ENCODE measurements at regions not wholly inside any gene's neighbourhood (a gene's known extent, or its start where the extent isn't known, plus 50 kb on each side); places are given as distances from the start of the nearest gene placed in this dataset.

DNA sequence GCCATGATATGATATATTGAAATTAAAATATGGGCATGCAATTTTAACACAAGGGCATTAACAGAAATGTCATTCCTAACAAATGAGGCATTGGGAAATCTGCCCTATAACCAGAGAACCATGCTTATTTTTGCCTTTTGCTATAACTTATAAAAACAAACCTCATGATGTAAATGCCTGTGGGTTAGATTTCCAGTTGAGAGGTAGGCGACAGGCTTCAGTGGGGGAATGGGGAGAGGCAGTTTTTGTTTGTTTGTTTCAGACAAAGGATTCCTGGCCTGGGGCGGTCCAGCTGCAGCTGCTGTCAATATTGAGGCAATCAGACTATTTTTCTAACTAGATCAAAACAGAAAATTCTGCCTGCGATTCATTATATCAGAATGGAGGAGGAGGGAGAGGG, 490.4 kb upstream of the CFAP20DC start:
- DNase-seq: peak; percentile 37

GRCh38 chr3:59538753-59539432, 489.1 kb upstream of the CFAP20DC start:
- no peak for DNase-seq

DNA sequence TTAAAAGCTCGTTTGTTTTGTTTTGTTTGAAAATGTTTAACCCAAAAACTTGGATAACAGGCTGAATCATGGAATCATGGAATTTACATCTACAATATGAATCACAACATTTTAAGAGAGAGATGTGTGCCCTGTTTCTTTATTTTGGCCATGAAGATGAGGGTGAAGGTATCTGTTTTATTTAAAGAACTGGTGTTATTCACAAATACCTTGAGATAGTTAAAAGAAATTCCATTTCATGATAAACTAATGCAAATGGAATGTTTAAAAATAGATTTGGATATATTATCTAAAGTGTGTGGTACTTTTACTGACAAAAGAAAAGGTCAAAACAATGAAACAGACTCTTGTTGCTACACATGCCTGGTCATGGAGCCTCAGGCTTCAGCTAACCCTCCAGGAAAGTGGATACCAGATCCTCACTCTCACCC, 486.0 kb upstream of the CFAP20DC start:
- peak; percentile 7 for DNase-seq

GRCh38 chr3:59531994-59532393, 482.2 kb upstream of the CFAP20DC start:
- DNase-seq: no peak

DNA sequence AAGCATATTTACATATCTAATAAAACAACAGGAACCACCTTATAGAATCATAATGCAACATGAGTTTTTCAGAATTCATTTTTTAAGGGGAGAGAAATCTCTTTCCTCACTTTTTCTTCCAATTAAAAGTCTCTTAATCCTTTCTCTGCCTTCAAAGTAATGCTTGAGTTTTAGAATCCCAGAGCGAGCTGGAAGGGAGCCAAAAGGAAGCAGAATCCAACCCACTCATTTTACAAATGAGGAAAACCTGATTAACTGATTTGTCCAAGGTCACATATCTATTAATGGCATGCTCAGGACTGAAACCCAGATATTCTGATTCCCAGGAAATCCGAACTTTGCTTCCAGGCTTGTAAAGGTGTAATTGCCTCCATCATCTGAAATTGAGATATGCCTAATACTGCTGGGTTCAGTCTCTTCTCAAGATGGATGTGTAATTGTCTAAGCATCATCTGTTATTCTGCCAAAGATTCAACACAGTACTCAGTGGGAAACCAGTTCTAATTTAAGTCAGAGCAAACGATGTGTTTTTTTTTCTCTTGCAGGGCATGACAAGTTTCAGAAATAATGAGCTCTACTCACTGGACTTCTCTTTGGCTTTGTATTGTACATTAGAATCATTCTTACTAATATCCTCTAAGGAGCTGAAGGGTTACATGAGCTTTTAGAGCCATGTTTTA, 481.4 kb upstream of the CFAP20DC start:
- no peak for DNase-seq

GRCh38 chr3:59528251-59528650, 478.4 kb upstream of the CFAP20DC start:
- DNase-seq: no peak

DNA sequence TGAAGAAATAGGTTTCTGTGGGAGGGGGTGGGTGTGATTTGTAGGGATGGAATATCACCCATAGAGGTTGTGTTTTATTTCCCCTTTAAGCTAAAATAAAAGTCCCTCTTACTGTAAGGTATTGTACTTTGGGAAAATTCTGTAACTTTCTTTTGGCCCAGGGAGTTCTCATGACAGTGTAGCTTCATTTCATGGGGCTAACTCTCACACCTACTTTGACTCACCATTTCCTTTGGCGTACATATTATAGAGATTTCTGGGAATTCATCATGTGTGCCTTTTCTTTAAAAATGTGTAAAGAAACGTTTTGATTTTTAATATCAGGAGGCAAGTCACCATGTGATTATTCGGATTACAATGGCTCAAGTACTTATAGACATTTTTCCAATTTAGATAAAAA, 477.7 kb upstream of the CFAP20DC start:
- no peak for DNase-seq

GRCh38 chr3:59526999-59527398, 477.2 kb upstream of the CFAP20DC start:
- no peak for DNase-seq

DNA sequence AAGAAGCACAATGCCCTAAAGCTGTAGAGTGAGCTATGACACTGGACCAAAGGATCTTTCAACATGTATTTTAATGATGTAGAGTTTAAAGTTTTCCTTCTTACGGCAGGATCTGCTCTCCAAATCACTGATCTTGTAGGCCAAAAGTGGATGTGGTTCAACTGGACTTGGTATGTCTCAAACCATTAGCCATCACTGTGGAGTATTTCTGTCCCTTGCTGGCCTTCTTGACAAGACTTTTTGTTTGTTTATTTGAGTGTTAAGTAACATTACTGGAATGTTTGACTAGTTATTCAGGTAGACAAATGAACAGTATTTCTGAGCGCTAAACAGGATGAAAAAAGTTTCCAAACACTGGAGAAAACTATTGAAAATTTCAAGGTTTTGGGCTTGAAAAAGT, 472.7 kb upstream of the CFAP20DC start:
- DNase-seq: no peak

GRCh38 chr3:59519094-59519493, 469.3 kb upstream of the CFAP20DC start:
- DNase-seq: no peak

DNA sequence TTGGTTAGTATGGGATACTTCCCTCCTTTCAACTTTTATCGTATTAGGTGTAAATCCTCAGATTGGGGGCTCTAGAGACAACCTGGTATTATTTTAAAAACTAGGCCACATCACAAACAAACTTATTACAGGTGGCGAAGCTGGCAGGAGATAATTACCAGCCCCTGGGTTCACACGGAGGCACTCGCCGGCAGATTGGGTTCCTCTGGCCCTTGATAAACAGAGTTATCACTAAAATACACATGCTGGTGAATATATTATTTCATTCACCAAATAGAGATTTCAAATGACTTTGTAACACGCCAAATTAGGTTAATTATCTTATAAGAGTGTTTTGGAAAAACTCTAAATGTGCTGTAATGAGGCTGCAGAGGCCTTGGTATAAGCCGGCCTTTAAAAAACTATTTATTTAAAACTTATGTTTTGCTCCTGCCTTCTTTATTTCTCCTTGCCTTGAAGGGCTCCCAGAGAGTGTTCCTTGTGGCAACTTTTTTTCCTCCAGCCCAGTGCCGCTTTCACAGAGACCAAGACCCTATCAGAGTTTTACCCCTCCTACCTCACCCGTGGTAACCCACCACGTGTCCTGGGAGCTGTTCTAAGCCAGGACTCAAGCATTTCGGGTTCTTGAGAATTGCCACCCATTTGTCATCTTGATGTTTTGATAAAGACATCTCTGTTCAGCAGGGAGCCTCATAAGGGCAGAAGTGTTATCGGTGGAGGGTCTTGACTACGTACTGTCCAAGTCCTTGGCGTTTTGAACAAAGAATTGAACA, 468.6 kb upstream of the CFAP20DC start:
- DNase-seq: no peak

DNA sequence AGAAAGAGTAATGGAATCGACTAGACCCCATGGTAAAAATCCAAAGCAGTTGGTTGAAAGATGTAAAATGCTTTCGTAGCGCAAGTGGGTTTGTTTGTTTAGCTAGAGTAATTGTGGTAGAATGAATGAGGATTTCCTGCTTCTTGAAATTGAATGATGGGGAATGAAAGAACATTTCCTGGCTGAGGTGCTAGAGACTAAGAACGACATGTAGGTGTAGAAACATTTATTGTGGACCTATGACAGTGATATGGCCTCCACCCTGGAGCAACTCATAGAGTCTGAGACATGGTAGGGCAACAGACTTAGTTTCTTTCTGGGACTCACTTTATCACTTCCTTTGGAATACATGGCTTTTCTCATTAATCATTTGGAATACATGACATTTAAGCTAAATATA, 467.6 kb upstream of the CFAP20DC start:
- no peak for DNase-seq

DNA sequence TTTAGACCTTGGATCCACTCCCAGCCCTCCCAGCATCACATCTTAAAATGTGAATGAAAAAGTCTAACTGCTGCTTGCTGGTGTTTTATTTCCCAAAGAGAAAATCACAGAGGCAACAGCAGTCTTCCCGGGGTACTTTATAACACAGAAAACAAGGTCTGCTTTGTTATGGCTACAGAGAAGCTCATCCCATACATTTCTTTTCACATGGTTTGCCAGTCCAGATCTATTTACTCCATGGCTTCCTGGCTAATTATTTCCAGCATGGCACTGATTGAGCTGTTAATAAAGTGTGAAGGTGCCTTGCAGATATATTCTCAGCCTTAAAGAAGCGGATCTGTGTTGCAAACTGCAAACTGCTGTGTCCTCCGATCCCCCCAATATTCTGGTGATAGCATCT, 466.1 kb upstream of the CFAP20DC start:
- no peak for DNase-seq

DNA sequence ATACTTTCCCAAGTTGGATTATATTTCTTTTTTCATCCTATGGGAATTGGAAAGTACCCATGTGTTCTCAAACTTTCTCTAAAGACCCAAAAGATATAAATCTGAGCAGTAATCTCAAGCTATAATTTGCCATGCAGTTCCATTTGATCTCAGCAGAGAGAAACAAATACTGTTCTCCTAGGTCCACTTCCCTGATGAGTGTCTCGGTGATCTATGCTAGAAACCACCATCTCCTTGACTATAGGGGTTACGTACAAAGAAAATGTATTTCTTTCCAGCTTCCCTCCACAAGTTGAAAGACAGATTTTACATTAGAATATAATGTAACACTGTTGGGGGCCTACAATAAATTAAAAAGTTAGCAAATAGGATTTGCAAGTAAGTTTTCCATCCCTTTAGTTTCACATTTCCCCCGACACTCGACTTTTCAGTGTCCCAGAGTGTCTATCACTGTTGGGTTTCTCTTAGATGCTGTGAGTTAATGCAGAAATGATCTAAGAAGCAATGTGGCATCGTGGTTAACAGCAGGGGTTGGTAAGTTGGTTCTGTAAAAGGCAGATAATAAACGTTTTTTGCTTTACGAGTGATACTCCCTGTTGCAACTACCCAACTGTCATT, 465.1 kb upstream of the CFAP20DC start:
- no peak for DNase-seq

- DNase-seq: no peak
Observed at GRCh38 chr3:59513570-59513969, 463.7 kb upstream of the CFAP20DC start.

GRCh38 chr3:59512066-59512465, 462.2 kb upstream of the CFAP20DC start:
- no peak for DNase-seq

DNA sequence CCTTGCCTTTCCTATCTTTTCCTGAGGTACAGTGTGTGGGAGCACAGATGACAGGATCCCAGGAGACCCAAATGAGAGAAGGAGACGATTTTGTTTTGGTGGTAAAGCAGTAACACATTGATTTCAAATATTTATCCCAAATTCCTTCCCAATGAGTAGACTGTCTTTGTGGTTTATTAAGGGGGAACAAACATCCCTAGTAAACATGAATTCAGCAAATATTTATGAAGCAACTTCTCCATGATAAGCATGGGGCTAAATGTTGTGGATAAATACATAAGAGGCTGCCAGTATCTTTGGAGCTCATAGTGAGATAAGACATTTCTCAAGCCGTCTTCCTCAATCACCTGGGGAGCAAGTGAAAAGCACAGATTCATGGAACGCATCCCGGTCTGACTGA, 460.8 kb upstream of the CFAP20DC start:
- DNase-seq: peak; percentile 0

DNA sequence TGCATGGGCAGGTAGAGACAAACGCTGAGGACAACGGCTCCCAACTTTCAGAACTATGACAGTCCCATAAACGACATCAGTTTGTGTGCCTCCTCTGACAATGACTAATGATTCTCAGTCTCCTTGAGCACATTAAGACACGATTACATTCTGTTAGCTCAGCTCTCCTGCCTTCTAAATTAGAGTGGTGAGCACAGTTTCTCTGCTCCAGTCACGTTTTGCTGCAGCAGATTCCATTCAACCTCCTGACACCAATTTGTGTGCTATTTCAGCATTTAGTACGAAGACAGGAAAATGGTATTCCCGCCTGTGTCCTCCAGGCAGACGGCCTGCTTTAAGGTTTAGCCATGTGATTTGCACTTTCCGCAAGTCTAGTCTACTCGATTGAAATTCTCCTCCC, 458.4 kb upstream of the CFAP20DC start:
- DNase-seq: no peak

- no peak for DNase-seq
Observed at GRCh38 chr3:59506191-59506590, 456.4 kb upstream of the CFAP20DC start.

DNA sequence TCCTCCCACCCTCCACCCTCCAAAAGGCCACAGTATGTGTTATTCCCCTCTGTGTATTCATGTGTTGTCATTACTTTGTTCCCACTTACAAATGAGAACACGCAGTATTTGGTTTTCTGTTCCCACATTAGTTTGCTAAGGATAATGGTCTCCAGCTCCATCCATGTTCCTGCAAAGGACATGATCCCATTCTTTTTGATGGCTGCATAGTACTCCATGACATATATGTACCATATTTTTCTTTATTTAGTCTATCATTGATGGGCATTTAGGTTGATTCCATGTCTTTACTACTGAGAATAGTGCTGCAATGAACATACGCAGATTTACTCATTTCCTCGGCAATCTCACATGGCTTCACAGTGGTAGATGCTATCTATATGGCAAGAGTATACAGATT, 453.6 kb upstream of the CFAP20DC start:
- DNase-seq: no peak

DNA sequence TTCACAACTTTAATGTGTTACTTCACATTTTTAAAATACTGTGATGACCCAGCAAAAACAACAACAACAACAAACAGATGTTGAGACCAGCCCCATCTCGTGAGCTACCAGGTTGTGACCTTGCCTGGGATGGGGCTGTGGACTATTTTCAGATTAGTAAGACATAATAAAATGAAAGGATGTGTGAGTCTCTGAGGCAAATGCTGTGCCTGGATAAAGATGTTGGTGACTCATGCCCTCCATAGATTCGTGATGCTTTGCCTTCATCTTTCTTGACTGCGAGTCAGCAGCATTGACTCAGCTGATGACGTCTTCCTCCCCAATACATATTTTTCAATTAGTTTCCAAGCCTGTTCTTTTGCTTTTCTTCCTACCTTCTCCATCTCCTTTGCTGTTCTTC, 453.0 kb upstream of the CFAP20DC start:
- peak; percentile 69 for DNase-seq

DNA sequence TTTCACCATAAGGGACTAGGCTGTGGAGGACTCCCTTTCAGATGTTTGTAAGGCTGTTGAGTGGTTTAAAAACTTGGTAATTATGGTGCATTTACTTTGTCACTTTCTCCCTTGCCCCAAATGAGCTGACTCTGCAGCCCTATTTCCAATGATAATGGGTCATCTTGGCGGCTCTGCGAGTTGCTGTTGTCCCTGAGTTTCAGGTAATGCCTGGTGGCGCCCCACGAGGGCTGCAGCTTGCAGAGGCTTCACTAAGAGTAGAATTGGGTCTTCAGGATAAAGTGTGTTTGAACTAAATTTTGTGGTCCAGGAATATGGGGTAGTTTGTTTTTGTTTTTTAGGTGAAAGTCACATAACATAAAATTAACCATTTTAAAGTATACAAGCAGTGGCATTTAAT, 450.1 kb upstream of the CFAP20DC start:
- no peak for DNase-seq

DNA sequence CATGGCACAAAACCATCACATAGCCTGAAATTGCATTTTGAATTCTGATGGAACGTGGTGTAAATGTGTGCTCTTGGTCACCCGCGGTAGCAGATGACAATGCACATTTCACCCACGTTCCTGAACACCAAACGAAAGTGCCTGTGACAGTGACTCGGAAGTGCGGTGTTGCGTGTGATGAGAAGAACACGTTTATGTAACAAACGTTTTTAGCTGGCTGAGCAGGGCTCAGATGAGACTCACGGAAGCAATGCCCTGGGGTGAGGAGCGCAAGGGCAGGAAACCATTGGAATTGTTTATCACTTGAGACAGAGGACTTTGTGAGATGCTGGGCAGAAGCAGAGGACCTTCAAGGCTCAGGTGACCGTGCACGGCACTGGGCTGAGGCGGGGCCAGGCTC, 449.2 kb upstream of the CFAP20DC start:
- no peak for DNase-seq

- DNase-seq: no peak
Observed at GRCh38 chr3:59496250-59496649, 446.4 kb upstream of the CFAP20DC start.
